Embryonic facial prominence (tissue), 1 donor: ENCODE measurements at regions not wholly inside any gene's neighbourhood (a gene's known extent, or its start where the extent isn't known, plus 50 kb on each side); places are given as distances from the start of the nearest gene placed in this dataset.
"Not testable (repeated sequence)": the region's sequence is repeated elsewhere in the genome, so short reads cannot be mapped to it uniquely, and the experiment has no call there.

Source experiments
- DNase-seq: peaks from one replicate; pipeline ENCODE4 v3.0.0-alpha.2; 2016; ENCODE audit errors: extremely low spot score

DNA sequence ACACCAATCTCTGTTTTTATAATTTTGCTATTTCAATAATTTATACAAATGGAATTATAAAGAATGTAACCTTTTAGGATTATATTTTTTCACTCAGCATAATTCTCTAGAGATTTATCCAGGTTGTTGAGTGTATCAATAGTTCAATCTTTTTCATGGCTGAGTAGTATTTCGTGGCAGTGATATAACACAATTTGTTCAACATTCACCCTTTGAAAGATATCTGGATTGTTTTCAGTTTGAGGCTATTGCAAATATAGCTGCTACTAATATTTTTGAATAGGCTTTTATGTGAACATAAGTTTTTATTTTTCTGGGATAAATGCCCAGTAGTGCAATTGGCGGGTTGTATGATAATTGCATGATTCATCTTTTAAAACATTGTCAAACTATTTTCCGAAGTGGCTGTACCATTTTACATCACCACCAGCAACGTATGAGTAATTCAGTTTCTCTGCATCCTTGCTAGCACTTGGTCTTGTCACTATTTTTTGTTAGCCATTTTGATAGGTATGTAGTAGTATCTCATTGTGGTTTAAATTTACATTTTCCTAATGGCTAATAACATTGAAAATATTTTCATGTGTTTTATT lies 55.6 kb upstream of the ABCD3 start:
- no peak for DNase-seq

GRCh38 chr1:94358630-94359599 lies 59.3 kb upstream of the ABCD3 start:
- no peak for DNase-seq

- no peak for DNase-seq
These were observed 60.5 kb upstream of the ABCD3 start for GRCh38 chr1:94357661-94358060.

GRCh38 chr1:94355485-94355980 lies 62.7 kb upstream of the ABCD3 start:
- no peak for DNase-seq

GRCh38 chr1:94351481-94351880 lies 66.7 kb upstream of the ABCD3 start:
- no peak for DNase-seq

DNA sequence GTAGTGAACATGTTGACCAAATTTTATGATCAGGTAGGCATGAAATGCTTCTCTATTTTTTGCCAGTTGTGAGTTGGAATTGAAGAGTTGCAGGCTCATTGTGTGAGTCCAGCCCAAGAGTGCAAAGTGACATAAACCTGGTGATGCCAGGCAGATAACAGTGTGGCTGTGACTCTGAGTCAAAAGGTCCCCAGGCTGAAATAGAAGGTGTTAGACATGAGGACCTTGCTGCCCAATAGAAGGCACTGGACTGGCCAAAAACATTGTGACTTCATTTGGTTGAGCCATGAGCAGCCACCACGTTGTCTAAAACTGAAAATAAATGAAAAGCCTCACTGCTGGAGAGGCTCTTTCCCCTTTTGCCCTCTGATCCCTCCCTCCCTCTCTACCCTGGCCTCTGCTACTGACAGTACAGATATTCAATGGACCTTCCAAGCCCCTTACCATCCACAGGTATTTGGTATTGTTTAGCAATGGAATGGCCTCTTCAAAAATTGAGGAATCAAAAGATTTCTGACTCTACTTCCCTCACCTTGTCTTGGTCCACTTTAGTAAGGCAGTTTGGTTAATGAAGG lies 67.8 kb upstream of the ABCD3 start:
- DNase-seq: no peak

- DNase-seq: no peak
These were observed 68.3 kb upstream of the ABCD3 start for GRCh38 chr1:94349853-94350252.

DNA sequence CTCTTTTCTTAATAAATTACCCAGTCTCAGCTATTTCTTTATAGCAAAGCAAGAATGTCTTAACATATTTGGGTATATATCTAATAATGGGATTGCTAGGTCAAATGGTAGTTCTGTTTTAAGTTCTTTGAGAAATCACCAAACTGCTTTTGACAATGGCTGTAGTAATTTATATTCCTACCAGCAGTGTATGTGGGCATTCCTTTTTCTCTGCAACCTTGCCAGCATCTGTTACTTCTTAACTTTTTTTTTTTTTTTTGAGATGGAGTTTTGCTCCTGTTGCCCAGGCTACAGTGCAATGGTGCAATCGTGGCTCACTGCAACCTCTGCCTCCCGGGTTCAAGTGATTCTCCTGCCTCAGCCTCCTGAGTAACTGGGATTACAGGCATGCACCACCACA lies 69.8 kb upstream of the ABCD3 start:
- DNase-seq: not testable (repeated sequence)

DNA sequence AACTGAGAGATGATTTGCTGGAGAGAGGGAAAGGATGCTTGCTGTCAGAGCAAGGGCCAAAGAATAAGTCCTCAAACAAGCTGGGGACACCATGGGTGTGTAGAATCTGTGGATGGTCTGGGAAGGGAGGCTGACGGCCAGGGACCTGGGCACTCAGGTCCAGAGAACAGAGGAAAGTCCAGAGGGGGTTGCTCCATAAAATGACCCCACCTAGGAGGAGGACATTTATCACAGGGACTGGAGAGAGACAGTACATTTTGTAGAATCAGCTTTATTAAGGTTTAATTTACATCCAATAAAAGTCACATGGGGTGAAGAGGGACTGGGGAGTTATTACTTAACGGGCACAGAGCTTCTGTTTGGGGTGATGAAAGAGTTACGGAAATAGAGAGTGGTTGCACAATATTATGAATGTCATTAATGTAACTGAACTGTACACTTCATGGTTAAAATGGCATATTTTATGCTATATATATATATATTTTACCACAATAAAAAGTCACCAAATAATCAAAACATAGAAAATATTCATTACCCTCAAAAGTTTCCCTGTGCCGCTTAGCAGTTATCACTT lies 73.0 kb upstream of the ABCD3 start:
- no peak for DNase-seq

GRCh38 chr1:94342416-94342815 lies 75.8 kb upstream of the ABCD3 start:
- DNase-seq: no peak

- DNase-seq: no peak
These were observed 78.8 kb upstream of the ABCD3 start for GRCh38 chr1:94339206-94339927.

DNA sequence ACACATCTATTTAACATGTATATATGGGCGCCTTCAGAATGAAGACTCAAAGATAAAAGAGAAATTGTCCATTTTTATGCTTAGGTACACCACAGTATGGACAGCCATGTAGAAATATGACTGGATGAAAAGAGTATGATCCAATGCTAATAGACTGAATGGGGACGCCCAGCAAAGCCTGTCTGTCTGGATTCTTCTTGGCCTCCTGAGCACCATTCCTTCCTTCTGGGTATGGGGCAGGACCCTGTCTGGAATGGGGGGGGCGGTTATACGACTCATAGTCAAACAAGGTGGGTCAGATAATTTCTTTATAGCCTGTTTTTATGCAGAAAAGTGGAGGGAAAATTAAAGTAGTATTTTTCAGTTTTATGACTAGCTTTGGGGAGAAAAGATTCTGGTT lies 81.2 kb upstream of the ABCD3 start:
- no peak for DNase-seq

GRCh38 chr1:94335950-94336349 lies 82.2 kb upstream of the ABCD3 start:
- DNase-seq: peak; percentile 74

DNA sequence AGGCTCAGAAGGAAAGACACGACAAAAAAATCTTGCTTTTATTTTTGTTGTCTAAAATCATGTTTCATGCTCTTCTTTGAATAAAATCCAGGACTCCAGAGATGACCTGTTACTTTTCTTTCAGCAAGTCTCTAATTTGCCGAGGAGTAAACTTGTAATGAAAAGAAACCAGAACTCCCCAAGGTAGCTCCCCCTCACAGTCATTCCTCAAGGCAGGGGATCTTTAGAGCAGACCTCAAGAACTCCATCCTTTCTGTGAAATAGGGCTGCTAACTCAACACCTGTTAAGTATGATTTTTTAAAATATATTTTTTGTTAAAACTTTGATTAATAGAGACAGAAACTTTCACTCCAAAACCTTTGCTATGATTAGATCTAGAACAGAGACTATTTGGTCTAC lies 82.7 kb upstream of the ABCD3 start:
- DNase-seq: no peak

DNA sequence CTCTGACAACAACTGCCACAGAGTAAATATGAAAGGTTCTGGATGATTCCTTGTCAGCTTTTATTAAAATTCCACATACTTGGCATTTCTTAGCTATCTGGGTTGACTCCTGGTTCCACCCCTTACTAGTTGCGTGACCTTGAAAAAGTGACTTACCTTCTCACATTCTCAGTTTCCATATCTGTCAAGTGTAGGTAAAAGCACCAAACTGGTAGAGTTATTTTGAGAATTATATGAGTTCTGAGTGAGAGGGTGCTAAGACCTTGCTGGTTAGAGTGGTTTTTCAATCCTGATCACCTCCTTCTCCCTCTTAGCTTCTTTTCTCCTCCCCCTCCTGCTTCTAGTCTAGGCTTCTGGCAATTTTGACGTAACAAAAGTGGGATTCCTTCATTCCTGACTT lies 83.4 kb upstream of the ABCD3 start:
- no peak for DNase-seq

- no peak for DNase-seq
These were observed 85.2 kb upstream of the ABCD3 start for GRCh38 chr1:94332952-94333351.

GRCh38 chr1:94332516-94332915 lies 85.7 kb upstream of the ABCD3 start:
- no peak for DNase-seq

- no peak for DNase-seq
These were observed 88.2 kb upstream of the ABCD3 start for GRCh38 chr1:94329986-94330385.

GRCh38 chr1:94329276-94329675 lies 88.9 kb upstream of the ABCD3 start:
- DNase-seq: no peak

GRCh38 chr1:94327001-94327690 lies 89.8 kb upstream of the ARHGAP29 start:
- no peak for DNase-seq

DNA sequence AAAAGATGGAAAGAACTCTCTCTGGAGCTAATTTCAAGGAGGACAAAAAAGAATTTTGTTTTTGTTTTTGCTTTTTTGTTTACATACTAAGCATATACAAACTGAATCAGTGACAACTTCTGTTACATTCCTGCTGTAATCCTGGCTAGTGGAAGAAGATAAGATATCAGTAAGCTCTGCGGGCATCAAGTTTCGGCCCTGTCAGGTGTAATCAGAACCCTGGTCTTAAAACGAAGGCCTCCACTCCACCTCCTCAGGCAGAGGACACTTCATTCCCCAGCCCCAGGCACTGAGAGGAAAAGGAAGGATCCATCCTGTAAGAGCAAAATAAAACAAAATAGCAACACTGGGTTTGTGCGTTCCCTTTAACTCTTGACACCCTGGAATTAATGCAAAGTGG lies 88.9 kb upstream of the ARHGAP29 start:
- DNase-seq: no peak
